Fibroblast of the aortic adventitia (primary cell): ENCODE measurements at regions not wholly inside any gene's neighbourhood (a gene's known extent, or its start where the extent isn't known, plus 50 kb on each side); places are given as distances from the start of the nearest gene placed in this dataset.
A peak's percentile ranks its signal among the peaks of the same experiment; 100 is the strongest.

Source experiments
- DNase-seq: peaks from one replicate; pipeline ENCODE4 v3.0.0-alpha.2; 2010; ENCODE audit warnings: low read depth
- H3K4me3 ChIP-seq: 2 replicates; pipeline ENCODE4 v1.5.1; 2011; ENCODE audit warnings: low read depth, mild to moderate bottlenecking, control low read depth, low read length, moderate library complexity
- TF ChIP-seq, protein P1 (sequence below): IDR thresholded peaks from 2 replicates; pipeline ENCODE4 v1.5.1; 2011; ENCODE audit warnings: mild to moderate bottlenecking, low read length, control low read depth, inconsistent platforms; ENCODE audit not compliant: insufficient read depth

- no peak overlapping the region for H3K4me3 ChIP-seq
- peak; percentile 2 for DNase-seq
- TF ChIP-seq, protein P1, sequence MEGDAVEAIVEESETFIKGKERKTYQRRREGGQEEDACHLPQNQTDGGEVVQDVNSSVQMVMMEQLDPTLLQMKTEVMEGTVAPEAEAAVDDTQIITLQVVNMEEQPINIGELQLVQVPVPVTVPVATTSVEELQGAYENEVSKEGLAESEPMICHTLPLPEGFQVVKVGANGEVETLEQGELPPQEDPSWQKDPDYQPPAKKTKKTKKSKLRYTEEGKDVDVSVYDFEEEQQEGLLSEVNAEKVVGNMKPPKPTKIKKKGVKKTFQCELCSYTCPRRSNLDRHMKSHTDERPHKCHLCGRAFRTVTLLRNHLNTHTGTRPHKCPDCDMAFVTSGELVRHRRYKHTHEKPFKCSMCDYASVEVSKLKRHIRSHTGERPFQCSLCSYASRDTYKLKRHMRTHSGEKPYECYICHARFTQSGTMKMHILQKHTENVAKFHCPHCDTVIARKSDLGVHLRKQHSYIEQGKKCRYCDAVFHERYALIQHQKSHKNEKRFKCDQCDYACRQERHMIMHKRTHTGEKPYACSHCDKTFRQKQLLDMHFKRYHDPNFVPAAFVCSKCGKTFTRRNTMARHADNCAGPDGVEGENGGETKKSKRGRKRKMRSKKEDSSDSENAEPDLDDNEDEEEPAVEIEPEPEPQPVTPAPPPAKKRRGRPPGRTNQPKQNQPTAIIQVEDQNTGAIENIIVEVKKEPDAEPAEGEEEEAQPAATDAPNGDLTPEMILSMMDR = no peak
Observed at GRCh38 chr11:105553025-105553424, 56.8 kb upstream of the GRIA4 start.

GRCh38 chr11:105548359-105548758, 61.5 kb upstream of the GRIA4 start:
- DNase-seq = no peak
- TF ChIP-seq, protein P1 = no peak
- no peak overlapping the region for H3K4me3 ChIP-seq

- no peak overlapping the region for H3K4me3 ChIP-seq
- DNase-seq = peak; percentile 45
- TF ChIP-seq, protein P1 = no peak
Observed at GRCh38 chr11:105538588-105538987, 71.3 kb upstream of the GRIA4 start.

DNA sequence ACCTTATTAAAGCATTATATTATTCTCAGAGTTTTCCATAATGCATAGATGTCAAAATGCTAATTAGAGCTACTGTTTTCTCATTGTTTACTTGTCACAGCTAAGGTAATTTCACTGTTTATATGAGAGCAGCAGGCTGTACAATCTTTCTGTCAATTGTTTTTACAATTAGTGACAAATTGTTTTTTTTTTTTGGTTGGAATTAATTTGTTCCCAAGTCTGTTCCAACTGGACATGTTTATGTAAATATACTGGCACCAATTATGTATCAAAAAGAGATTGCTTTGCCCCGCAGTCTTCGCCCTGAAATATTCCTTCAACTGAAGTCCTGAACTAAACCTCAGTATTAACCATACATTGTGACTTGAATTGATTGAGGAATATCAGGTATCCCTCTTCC, 72.3 kb upstream of the GRIA4 start:
- TF ChIP-seq, protein P1 = no peak
- no peak for DNase-seq
- H3K4me3 ChIP-seq = no peak overlapping the region

- H3K4me3 ChIP-seq = no peak overlapping the region
- TF ChIP-seq, protein P1 = no peak
- DNase-seq = no peak
Observed at GRCh38 chr11:105524286-105524685, 85.6 kb upstream of the GRIA4 start.

DNA sequence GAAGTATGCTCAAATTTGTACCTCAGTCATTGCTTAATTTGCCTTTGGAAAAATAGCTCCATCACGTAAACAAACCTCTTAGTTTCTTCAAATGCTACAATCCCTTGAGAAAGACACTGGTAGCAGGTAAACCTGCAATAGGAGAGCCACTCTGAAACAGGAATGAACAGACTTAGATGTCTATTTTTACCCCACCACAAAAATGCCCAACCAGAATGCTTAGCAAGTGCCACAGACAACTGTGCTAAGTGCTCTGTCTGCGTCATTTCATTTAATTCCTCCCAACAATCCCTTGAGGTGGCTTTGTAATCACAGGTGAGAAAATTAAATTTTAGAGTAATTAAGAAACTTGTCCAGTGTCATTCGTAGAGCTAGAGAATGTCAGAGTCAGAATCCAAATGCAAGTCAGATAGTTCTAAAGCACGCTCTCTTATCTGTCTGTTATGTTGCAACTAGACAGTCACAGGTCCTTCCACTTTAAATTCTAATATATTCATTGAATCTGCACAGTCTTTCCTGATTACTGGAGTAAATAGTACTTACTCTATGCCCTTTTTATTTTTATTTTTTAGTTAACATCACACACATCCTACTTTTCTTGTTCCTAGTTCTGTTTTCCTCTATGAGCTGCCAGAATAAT, 89.0 kb upstream of the GRIA4 start:
- H3K4me3 ChIP-seq = no peak overlapping the region
- DNase-seq = no peak
- TF ChIP-seq, protein P1 = no peak
